ENCODE measurements at regions not wholly inside any gene's neighbourhood (a gene's known extent, or its start where the extent isn't known, plus 50 kb on each side); places are given as distances from the start of the nearest gene placed in this dataset.
"Not testable (repeated sequence)": the region's sequence is repeated elsewhere in the genome, so short reads cannot be mapped to it uniquely, and the experiment has no call there.

- TF ChIP-seq CTCF, POLR2A, EP300 (IDR thresholded peaks at IDR 0.05): not testable (repeated sequence)
These were observed 165.2 kb downstream of the POTEH start for GRCh38 chr22:15854978-15855377.
